Bronchial epithelial cell (primary cell): ENCODE measurements at regions not wholly inside any gene's neighbourhood (a gene's known extent, or its start where the extent isn't known, plus 50 kb on each side); places are given as distances from the start of the nearest gene placed in this dataset.

ENCODE experiments used
- DNase-seq: peaks from one replicate; pipeline ENCODE4 v3.0.0-alpha.2; 2010; ENCODE audit warnings: low read depth
- FAIRE-seq: peaks from 2 replicates; lab custom pipeline; 2011; peaks lifted over from hg19 to GRCh38; lab: Jason Lieb, UNC
- H3K27me3 ChIP-seq: 2 replicates; pipeline ENCODE4 v1.5.1; 2011; ENCODE audit warnings: low read length; ENCODE audit not compliant: control insufficient read depth, insufficient read depth
- H3K36me3 ChIP-seq: 2 replicates; pipeline ENCODE4 v1.5.1; 2011; ENCODE audit warnings: low read length; ENCODE audit not compliant: control insufficient read depth, insufficient read depth
- H3K4me3 ChIP-seq: 2 replicates; pipeline ENCODE4 v1.5.1; 2011; ENCODE audit warnings: mild to moderate bottlenecking, low read depth, low read length, control low read depth
- CTCF ChIP-seq: IDR thresholded peaks from 2 replicates; pipeline ENCODE4 v1.5.1; 2011; ENCODE audit warnings: mild to moderate bottlenecking, moderate library complexity, low read length, control low read depth, inconsistent platforms; ENCODE audit not compliant: insufficient read depth, severe bottlenecking

GRCh38 chr2:58494071-58494501, 253.0 kb upstream of the FANCL start:
- DNase-seq (no peak), FAIRE-seq (no peak)
- no peak for TF ChIP-seq CTCF
- Histone ChIP-seq H3K36me3 (no peaks in the 10 kb centered on the region), H3K4me3 (no peak overlapping the region), H3K27me3 (no peaks in the 10 kb centered on the region)

- no peak for TF ChIP-seq CTCF
- FAIRE-seq = no peak
- H3K36me3 ChIP-seq = no peaks in the 10 kb centered on the region
- no peak overlapping the region for H3K4me3 ChIP-seq
- no peaks in the 10 kb centered on the region for H3K27me3 ChIP-seq
- DNase-seq = no peak
Measured at GRCh38 chr2:58484629-58485028, 243.5 kb upstream of the FANCL start.

DNA sequence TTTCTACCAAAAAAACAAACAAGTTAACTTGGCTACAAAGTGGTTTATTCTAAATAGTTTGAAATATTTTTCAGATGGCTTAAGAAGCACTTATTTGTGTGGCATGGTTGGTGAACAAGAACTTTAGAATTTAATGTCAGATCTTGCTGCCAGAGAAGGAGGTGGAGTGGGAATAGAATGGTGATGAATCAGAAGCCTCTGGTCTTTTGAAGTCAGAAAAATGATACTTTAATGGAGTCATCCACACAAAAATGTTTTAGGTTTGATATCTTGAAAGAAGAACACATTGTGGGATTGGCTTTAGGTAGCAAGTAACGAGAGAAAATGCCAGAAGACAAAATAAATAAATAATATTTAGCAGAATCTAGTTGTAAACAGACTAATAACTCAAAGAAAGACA, 243.1 kb upstream of the FANCL start:
- DNase-seq (peak; percentile 53), FAIRE-seq (no peak)
- H3K4me3 ChIP-seq = no peak overlapping the region
- H3K36me3 ChIP-seq = no peaks in the 10 kb centered on the region
- no peak for TF ChIP-seq CTCF
- H3K27me3 ChIP-seq = no peaks in the 10 kb centered on the region

GRCh38 chr2:58483307-58483706, 242.2 kb upstream of the FANCL start:
- Histone ChIP-seq H3K27me3 (no peaks in the 10 kb centered on the region), H3K36me3 (no peaks in the 10 kb centered on the region), H3K4me3 (no peak overlapping the region)
- FAIRE-seq (no peak), DNase-seq (no peak)
- TF ChIP-seq CTCF = no peak

GRCh38 chr2:58481670-58482069, 240.5 kb upstream of the FANCL start:
- DNase-seq (no peak), FAIRE-seq (peak; percentile 58)
- H3K4me3 ChIP-seq = no peak overlapping the region
- no peaks in the 10 kb centered on the region for H3K27me3 ChIP-seq
- TF ChIP-seq CTCF = no peak
- H3K36me3 ChIP-seq = no peaks in the 10 kb centered on the region

DNA sequence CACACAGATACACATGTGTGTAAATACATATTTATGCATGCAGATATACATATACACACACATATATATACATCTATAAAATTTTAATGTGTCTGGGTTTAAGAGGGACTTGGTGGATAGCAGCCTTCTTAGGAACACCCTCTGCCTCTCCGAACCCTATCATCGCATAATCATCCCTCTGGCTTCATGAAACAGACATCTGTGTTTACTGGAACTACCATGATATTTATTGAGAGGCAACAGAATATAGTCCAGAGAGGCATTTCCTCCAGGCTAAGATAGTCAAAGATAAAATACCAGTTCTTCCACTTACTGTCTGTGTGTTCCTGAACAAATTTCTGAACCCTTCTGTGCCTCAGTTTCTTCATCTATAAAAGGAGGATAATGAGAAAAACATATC, 239.0 kb upstream of the FANCL start:
- Histone ChIP-seq H3K27me3 (no peaks in the 10 kb centered on the region), H3K36me3 (no peaks in the 10 kb centered on the region), H3K4me3 (no peak overlapping the region)
- FAIRE-seq (no peak), DNase-seq (no peak)
- no peak for TF ChIP-seq CTCF
